Jurkat, Clone E6-1 (cell line): ENCODE measurements at regions not wholly inside any gene's neighbourhood (a gene's known extent, or its start where the extent isn't known, plus 50 kb on each side); places are given as distances from the start of the nearest gene placed in this dataset.
"Not testable (repeated sequence)": the region's sequence is repeated elsewhere in the genome, so short reads cannot be mapped to it uniquely, and the experiment has no call there.

Experiments
- DNase-seq: peaks from one replicate; pipeline ENCODE4 v3.0.0-alpha.2; 2011; ENCODE audit warnings: low read depth, low spot score
- H3K4me3 ChIP-seq: 2 replicates; pipeline ENCODE4 v1.5.1; 2011; ENCODE audit warnings: mild to moderate bottlenecking, low read length, control low read depth, moderate library complexity

DNA sequence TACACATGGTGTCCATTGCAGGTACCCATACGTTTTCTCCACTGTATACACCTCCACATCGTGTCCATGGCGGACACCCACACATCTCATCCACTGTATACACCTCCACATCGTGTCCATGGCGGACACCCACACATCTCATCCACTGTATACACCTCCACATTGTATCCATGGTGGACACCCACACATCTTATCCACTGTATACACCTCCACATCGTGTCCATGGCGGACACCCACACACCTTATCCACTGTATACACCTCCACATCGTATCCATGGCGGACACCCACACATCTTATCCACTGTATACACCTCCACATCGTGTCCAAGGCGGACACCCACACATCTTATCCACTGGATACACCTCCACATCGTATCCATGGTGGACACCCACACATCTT, 50.4 kb upstream of the TTC34 start:
- not testable (repeated sequence) for H3K4me3 ChIP-seq, DNase-seq

DNA sequence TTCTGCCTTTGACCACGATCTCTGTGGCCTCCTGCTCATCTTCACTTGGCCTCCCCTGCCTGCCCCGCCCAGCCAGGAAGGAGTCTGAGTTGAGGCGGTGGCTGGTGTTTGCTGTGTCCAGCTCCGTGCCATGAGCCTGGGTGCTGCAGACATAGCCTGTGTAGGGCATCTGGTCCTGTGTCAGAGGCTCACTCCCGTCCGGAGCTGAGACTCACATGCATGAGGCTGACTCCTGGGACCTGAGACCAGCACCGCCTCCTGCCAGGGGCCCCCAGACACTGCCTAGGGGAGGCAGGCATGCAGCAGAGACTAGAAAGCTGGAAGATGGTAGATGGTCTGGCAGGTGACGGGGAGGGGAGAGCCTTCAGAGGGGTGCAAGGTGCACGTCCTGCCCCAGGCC, 52.2 kb upstream of the TTC34 start:
- no peak overlapping the region for H3K4me3 ChIP-seq
- DNase-seq = no peak

DNA sequence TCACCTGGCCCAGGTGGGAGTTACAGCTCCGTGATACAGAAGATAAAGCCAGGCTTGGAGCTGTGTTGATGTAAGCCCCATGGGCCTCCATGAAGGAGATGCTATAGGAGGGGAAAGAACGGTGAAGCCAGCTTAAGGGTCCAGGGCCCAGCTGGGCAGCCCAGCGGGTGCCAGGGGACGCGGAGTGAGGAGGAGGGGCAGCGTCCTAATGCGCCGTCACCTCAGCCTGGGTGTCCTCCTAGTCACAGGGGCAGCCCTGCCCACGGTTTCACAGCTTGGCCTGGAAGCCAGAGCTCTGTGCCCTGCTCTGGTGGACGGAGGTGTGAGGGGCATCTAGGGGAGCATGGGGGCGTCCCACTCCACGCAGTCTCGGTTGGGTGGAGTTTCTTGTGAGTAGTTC, 52.7 kb upstream of the TTC34 start:
- no peak for DNase-seq
- no peak overlapping the region for H3K4me3 ChIP-seq

DNA sequence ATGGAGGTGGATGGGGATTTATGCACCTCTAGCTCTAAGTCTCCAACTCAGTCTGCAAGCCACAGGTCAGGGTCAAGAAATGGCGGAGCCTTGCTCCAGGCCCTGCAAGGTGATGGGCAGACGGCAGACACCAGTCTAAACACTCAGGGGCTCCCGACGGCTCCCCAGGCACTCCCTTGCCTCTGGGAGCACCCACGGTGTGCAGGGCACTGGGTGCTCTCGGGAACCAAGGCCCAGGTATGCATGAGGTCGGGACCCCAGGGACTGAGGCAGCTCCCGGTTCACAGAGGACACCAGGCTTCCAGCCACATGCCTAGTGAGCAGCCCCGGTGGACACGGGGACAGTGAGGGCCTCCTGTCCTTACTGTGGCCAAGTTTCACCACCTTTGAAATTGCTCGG, 53.1 kb upstream of the TTC34 start:
- DNase-seq = no peak
- H3K4me3 ChIP-seq = no peak overlapping the region

DNA sequence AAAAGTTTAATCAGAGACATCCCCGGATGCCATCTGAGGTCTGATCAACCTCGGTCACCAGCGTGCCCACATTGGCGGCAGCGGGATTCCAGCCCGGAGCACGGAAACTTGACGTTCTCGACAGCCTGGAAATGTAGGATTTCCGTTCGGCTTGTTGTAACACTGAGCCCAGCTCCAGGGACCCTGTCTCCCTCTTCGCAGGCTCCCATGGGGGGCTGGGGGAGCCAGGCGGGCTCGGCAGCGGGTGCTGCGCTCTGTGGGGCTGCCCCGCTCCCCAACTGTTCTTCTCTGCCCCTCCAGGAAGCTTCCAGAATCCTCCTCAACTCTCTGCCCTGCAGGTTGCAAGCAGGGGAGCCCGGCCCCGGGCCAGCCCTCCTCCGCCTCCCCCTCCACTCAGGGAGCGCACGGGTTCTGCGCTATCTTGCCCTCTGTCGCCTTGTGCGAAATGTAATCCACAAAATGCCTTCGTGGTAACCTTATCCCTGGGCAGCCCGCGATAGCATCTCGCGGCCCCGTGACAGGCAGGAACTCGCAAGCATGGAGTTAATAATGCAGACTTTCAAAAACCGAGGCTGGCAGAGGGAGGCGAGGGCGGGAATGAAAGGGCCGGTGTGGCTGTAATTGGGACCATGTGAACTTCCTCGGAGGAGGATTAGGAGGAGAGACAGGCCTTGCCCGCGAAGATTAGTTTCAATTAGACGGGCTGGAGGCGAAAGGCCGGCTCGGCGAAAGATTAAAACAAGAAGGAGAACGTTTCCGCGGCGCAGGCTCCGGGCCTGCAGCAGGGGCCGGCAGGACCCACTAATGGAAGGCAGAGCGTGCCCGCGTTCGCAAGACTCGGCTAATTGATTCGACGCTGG, 53.9 kb upstream of the TTC34 start:
- DNase-seq = no peak
- H3K4me3 ChIP-seq = no peak overlapping the region

DNA sequence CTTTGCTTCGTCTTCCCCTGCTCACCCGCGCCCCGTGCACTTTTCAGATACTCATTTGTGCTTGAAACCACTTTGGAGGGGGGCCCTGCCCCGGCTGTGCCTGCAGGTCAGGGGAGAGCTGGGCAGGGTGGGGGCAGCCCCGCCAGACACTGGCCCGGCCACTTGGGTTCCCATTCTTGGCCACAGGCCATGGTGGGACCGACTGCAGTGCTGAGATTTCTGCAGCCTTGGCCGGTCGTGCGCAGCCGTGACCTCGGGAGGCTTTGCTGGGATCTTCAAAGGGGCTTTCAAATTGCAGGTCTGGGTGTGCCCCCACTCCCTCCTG, 54.5 kb upstream of the TTC34 start:
- no peak for DNase-seq
- H3K4me3 ChIP-seq = no peak overlapping the region

DNA sequence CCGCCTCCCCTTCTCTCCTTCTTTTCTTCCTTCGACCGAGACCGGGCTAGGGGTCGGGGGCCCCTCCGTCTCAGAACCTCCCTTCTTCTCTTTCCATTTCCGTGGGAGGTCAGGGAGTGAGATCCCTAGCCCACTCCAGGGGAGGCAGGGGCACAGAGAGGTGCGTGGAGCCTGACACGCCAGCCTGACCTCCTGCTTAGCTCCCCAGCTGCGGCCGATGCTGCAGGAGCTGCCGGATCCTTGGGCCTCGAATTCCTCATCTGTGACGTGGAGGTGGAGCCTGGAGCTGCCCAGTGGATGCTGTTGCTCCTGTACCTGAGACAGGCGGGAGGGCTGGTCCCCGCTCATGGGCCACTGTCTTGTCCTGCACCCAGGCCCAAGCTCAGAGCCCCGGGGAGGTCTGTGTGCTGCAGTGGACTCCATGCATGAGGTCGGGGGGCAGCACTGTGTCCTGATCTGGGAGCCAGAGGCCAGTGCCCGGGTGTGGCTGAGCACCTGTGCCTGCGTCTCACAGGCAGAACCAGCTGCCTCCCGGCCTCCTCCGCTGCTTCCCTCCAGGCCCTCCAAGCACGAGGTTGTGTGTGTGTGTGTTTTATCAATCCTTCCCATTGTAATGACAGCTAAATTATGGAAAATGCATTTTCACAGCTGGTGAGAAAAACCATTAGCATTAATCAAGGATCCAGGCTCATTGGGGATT, 55.3 kb upstream of the TTC34 start:
- DNase-seq = no peak
- no peak overlapping the region for H3K4me3 ChIP-seq

DNA sequence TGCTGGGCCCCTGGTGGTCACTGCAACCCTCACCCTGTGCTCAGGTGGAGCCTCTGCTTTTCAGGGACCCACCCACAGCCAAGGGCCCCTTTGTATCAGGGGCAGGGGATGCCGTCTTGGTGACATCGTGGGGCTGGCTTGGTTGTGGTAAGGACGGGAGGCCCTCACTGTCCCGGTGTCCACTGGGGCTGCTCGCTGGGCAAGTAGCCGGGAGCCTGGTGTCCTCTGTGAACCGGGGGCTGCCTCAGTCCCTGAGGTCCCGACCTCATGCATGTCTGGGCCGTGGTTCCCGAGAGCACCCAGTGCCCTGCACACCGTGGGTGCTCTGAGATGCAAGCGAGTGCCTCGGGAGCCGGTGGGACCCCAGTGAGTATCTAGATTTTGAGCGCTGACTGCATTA, 56.0 kb upstream of the TTC34 start:
- DNase-seq = no peak
- no peak overlapping the region for H3K4me3 ChIP-seq

DNA sequence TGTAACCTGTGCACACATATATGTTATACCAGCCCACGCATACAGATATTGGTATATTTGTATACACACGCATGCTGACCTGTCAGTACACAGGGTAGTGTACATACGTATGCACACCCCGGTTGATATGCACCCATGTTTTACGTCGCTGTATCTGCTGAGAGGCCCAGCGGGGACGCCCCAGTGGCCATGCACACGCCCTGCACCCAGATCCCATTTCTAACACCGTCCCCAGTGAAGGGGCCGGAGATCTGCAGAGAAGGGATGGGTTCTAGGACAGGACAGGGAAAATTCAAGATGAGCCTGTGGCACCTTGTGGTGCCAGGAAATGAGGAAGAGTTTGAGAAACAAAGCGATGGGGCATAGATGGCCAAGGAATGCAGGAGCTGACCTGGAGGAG, 57.2 kb upstream of the TTC34 start:
- H3K4me3 ChIP-seq = no peak overlapping the region
- DNase-seq = no peak

DNA sequence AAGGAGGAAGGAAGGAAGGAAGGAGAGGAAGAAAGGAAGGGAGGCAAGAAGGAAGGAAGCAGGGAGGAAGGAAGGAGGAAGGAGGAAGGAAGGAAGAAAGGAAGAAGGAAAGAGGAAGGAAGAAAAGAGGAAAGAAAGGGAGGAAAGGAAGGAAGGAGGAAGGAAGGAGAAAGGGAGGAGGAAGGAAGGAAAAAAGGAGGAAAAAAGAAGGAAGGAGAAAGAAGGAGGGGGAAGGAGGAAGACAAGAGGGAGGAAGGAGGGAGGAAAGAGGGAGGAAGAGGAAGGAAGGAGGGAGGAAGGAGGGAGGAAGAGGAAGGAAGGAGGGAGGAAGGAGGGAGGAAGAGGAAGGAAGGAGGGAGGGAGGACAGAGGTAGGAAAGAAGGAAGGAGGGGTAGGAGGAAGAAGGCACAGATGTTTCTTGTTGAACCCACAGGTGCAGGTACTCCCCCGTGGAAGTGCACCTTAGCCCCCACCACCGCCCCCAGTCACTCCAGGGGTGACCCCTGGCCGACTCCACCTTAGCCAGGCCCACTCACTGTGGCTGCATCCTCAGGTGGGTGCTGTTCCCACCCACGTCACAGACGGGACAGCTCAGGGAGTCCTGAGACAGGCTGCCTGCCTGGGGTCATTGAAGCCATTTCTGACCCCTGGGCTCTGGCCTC, 57.9 kb upstream of the TTC34 start:
- no peak for DNase-seq
- no peak overlapping the region for H3K4me3 ChIP-seq

DNA sequence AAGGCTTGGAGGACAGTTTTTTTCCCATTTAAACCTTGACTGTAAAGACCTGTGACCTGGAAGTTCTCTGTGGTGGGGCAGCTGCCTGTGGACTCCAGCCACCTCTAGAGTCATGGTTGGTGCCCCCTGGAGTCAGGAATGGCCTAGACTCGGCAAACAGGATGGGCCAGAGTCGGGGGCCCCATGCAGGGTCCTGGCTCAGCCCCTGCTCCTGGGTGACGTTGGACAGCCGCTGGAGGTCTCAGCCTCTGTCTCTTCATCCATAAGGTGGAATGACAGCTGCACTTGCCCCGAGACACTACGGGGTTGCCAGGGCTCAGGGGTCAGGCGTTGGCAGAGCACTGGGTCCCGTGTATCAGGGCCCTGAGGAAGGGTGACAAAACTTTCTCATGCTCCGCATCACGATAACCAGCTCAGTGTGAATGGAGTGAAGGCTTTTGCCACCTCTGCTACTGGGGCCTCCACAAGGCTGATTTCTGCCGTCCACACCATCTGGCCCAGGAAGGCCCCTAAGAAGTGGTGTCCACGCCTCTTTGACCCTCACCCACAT, 58.5 kb upstream of the TTC34 start:
- DNase-seq = no peak
- no peak overlapping the region for H3K4me3 ChIP-seq

DNA sequence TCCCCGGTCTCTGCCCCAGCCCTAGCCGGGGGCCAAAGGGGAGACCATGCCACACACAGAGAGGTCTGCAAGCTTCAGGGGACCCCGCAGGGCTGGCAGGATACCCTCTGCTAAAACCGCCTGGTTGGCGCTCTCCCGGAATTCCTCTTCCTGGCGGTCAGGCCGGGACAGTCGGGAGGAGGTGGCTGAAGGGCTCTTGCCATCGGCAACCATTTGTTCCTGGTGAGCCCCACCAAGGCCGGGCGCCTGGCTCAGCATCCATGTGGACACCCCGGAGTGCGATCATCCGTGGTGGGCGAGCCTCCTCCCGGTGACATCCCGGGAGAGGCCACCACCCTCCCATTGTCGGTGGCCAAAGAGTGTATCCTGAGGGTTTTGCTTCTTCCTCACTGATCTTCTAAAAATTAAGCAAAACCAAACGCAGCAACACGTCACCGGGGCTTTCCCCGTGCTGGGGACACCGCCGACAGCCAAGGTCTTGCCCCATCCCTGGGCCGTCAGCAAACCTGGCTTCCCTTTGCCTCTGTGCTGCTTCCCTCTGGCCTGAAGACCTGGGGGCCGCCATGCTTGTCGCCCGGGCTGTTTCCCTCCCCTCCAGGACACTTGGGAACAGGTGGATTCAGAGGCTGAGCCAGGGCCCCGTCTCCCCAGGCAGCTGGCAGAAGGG, 59.1 kb upstream of the TTC34 start:
- H3K4me3 ChIP-seq = no peak overlapping the region
- DNase-seq = no peak

DNA sequence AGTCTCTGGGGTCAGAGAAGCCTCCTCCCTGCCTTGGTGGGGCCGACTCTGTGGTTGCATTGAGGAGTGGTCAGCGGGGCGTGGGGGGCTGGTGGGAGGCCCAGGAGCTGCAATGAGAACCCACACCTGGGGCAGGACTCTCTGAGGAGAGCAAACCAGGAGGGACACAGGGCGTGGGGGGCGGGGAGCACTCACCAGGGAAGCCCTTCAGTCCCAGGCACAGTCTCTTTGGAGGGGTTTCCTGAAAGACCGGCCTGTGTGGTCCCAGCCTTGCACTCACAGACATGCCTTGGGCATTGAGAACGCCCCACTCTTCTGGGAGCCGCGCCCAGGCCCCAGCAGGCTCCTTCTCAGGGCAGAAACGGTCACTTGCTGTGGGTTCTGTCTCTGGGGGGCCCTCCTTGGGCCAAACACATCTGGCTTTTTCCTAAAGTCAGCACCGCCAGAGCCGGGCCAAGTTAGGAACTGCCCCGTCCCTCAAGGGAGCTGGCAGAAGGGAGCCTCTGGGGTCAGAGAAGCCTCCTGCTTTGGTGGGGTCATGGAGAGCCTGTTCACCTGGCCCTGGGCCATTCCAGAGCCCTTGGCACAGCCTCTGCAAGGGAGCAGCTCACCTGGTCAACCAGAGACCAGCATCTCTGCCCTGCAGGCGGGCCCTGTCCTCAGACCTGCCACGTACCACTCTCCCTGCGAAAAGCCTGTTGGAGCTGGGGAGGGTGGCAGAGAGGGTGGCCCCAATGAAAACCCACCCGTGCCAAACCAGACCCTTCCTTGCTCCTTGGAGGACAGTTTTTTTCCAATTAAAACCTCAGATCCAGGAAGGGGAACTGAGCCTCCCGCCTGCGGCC, 59.9 kb upstream of the TTC34 start:
- DNase-seq = no peak
- no peak overlapping the region for H3K4me3 ChIP-seq

DNA sequence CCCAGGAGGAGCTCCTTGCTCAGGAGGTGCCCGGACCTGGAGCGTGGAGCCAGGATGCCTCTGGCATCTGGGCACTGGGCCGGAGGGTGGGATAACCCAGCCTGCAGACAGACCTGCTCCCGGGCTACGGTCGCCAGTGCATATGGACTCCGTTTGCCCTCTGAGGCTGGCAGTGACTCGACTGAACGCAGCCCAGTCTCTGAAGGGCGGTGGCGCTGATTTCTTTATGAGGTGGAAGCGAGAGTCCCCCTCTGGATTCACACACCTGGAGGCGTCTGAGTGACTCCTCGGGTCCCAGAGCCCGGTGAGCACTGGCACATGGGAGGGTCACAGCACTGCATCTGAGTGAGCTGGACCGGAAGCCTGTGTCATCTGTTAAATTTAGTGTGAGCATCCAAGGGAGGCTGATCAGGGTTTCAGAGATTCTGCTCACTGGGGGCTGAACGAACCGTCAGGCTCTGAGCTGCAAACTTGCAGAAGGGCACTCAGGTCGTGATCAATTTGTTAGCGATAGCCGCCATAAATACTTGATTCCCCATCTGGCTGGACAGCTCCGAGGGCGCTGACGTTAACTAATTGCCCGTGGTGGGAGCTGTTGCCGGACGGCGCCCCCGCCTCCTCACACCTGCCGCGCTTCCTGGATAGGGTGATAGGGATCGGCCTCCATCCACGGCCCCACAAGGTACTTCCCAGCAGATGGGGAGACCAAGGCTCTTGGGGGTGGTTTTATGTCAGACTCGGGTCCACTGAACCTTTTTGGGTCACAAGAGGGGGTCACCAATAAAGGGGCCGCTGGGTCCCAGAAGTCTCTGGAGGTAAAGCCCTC, 60.7 kb upstream of the TTC34 start:
- H3K4me3 ChIP-seq = no peak overlapping the region
- DNase-seq = no peak

DNA sequence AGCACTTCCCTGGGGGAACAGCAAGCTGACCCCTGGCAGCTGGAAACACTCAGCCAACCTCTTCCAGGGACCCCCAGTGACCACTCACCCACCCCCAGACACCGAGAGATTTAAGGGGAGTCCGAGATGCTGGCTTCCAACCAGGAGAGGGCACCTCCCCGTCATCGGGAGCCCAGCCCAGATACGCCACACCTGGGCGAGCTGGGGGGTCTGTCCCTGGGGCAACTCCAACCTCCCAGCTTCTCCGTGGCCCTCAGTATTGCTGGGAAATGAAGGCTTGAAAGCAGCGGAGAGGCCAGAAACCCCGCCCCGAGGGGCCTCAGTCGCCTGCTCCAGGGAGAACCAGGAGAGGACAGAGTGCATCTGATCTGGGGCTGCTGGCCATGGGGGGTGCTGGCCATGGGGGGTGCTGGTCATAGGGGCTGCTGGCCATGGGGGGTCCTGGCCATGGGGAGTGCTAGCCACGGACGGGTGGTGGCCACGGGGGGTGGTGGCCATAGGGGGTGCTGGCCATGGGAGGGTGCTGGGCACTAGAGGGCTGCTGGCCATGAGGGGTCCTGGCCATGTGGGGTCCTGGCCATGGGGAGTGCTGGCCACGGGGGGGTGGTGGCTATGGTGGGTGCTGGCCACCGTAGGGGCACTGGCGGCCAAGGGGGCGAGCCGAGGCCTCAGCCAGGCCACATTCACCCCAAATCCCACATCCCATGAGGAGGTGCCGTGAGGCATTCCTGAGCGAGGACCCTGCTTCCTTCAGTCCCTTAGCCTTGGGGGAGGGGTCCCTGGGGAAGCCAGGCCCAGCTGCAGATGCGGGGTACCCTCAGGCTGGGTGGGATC, 61.5 kb upstream of the TTC34 start:
- no peak for DNase-seq
- no peak overlapping the region for H3K4me3 ChIP-seq

DNA sequence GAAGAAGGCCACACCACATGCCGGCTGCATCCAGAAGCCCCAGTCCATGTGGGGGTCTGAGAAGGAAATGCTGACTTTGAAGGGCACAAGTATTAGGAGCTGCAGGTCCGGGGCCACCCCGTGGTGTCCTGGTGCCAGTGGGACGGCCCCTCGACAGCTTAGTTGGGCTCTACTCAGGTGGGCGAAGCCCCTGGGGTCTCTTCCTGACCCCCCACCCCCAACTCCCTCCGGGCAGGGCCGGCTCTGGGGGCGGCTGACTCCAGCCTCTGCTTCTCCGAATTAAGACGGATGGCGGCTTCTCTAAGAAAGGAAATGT, 62.1 kb upstream of the TTC34 start:
- no peak overlapping the region for H3K4me3 ChIP-seq
- no peak for DNase-seq

DNA sequence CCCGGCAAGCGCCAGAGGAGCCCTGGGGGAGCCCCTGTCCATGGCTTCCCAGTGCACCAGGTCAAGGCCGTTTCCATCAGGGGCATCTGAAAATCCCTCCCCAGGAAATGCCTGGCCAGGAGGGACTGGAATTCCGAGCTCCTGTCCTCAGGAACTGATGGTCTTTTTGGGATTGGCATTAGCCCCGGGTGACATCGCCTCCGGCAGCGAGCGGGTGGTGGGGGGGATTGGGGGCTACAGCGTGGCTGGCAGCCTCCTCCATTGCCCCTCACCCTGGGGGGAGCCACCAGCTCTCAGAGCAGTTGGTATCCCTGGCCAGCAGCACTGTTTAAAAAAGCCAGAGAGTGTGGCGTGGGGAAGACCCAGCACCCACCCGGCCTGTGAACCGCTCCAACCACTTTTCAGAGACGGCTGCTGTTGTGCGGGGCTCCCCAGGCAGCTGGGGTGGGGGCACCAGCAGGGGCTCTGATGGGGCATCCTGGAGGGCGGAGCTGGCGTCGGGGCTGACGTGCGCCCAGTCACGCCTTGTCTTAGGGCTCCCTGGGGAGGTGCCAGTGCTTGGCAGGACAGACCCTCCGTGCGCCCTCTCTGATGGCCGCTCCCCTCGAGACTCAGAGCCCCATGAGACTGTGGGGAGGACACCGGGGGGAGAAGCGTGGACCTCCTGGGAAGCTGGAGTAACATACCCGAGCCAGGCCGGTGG, 62.9 kb upstream of the TTC34 start:
- no peak for DNase-seq
- H3K4me3 ChIP-seq = no peak overlapping the region
